C4-2B (cell line): ENCODE measurements at regions not wholly inside any gene's neighbourhood (a gene's known extent, or its start where the extent isn't known, plus 50 kb on each side); places are given as distances from the start of the nearest gene placed in this dataset.

Source experiments
- H3K27ac ChIP-seq: fragments of 450-650 bp; 2 replicates; pipeline ENCODE4 v1.5.1; 2017
- ZFX ChIP-seq: fragments of 450-650 bp; IDR thresholded peaks from 2 replicates; pipeline ENCODE4 v1.6.1; 2017
- TF ChIP-seq, protein P1 (sequence below): fragments of 450-650 bp; conservative IDR thresholded peaks from 2 replicates; pipeline ENCODE4 v1.5.1; 2017; ENCODE audit warnings: mild to moderate bottlenecking

GRCh38 chr2:220539481-220539880, 912.1 kb downstream of the SLC4A3 start:
- TF ChIP-seq, protein P1, sequence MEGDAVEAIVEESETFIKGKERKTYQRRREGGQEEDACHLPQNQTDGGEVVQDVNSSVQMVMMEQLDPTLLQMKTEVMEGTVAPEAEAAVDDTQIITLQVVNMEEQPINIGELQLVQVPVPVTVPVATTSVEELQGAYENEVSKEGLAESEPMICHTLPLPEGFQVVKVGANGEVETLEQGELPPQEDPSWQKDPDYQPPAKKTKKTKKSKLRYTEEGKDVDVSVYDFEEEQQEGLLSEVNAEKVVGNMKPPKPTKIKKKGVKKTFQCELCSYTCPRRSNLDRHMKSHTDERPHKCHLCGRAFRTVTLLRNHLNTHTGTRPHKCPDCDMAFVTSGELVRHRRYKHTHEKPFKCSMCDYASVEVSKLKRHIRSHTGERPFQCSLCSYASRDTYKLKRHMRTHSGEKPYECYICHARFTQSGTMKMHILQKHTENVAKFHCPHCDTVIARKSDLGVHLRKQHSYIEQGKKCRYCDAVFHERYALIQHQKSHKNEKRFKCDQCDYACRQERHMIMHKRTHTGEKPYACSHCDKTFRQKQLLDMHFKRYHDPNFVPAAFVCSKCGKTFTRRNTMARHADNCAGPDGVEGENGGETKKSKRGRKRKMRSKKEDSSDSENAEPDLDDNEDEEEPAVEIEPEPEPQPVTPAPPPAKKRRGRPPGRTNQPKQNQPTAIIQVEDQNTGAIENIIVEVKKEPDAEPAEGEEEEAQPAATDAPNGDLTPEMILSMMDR = no peak
- no peak for TF ChIP-seq ZFX
- H3K27ac ChIP-seq = no peak overlapping the region

DNA sequence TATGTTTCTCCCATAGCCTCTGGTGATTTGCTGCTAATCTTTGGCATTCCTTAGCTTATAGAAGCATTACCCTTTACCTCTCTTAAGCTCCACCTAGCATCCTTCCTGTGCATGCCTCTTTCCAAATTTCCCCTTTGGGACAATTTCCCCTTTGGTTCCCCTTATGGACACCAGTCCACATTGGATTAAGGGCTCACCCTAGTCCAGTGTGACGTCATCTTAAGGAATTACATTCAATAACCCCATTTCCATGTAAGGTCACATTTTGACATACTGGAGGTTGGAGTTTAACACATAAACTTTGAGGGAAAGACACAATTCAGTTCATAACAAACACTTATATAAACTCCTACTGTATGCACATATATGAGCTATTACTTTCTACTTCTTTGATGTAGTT, 916.6 kb downstream of the SLC4A3 start:
- no peak overlapping the region for H3K27ac ChIP-seq
- TF ChIP-seq, protein P1 = no peak
- TF ChIP-seq ZFX = no peak

DNA sequence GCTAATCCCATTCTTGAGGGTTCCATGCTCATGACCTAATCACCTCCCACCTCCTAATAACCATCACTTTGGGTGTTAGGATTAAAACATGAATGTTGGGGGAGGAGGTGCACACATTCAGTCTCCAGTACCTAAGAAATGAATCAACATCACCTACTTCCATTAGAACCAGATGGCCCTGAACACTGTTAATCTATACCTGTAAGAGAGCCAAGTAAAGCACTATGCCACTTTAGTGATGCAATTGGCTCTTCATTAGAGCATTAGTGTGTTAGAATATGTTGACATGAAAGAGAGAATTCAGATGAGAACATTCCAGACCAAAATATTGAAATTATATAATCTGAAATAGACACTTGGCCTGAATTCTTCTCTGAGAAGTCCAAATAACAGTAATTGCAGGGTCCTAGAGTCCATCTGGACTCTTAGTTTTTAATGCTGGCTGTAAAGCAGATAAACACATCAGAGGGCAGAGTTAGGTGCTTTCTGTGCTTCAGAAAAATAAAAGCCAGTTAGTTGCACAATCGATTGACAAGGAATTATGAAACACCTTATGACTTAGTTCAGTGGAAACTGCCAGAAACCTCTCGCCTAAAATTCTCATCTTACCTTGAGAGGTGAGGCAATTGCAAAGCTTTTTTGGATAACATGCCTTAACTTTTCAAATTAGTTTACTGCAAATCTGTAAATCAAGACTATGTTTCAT, 923.7 kb downstream of the SLC4A3 start:
- H3K27ac ChIP-seq = no peak overlapping the region
- TF ChIP-seq ZFX = no peak
- TF ChIP-seq, protein P1 = no peak

DNA sequence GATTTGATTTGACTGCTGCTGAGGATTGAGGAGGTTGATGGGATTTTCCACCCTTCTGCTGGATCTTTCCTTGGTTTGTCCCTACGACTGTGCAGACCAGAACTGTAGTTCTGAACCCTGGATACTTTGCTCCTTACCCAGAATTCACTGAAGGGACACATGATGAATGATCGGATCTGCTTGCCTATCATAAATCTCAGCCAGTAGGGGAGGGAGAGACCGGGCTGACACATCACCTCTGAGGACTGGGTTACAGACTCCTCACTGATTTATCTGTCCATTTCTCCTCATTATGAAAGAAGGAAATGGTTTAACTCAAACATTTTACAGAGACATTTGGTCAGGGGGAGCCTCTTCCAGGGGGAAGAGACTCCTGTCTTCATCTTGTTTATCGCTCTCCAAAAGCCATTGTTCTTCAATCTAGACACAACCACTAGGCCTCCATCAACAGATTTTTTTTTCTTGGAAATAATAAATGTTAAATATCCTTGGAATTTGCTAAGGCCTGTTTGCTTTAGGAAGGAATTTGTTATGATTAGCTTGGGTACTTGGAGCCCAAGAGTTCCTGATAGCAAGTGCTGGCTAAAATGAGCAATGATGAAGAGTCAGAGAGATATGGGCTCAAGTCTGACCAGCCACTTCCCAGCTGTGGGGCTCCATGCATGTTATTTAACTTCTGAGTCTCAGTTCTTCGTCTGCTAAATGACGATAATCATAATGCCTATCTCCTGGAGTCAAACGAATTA, 925.5 kb downstream of the SLC4A3 start:
- H3K27ac ChIP-seq = no peak overlapping the region
- TF ChIP-seq, protein P1 = no peak
- no peak for TF ChIP-seq ZFX

- TF ChIP-seq, protein P1 = no peak
- no peak for TF ChIP-seq ZFX
- no peak overlapping the region for H3K27ac ChIP-seq
These were observed 928.7 kb downstream of the SLC4A3 start for GRCh38 chr2:220555961-220556630.

- H3K27ac ChIP-seq = no peak overlapping the region
- TF ChIP-seq ZFX = no peak
- TF ChIP-seq, protein P1 = no peak
These were observed 929.2 kb downstream of the SLC4A3 start for GRCh38 chr2:220556658-220557057.

- H3K27ac ChIP-seq = no peak overlapping the region
- TF ChIP-seq, protein P1 = no peak
- no peak for TF ChIP-seq ZFX
These were observed 932.8 kb downstream of the SLC4A3 start for GRCh38 chr2:220560192-220560591.
